H9 (cell line): ENCODE measurements at regions not wholly inside any gene's neighbourhood (a gene's known extent, or its start where the extent isn't known, plus 50 kb on each side); places are given as distances from the start of the nearest gene placed in this dataset.

Experiments
- DNase-seq: peaks from one replicate; pipeline ENCODE4 v3.0.0-alpha.2; 2017
- H2AFZ ChIP-seq: one replicate; pipeline ENCODE4 v1.6.1; 2013; ENCODE audit warnings: mild to moderate bottlenecking, low read length, control low read depth, moderate library complexity
- H2AK5ac ChIP-seq: 2 replicates; pipeline ENCODE4 v1.6.1; 2013; ENCODE audit warnings: low read length, control low read depth, mixed read lengths; ENCODE audit not compliant: insufficient read length
- H2BK120ac ChIP-seq: one replicate; pipeline ENCODE4 v1.6.1; 2013; ENCODE audit warnings: low read depth, mild to moderate bottlenecking, low read length, control low read depth, inconsistent platforms; ENCODE audit not compliant: poor library complexity, severe bottlenecking
- H2BK12ac ChIP-seq: 2 replicates; pipeline ENCODE4 v1.6.1; 2013; ENCODE audit warnings: low read length, control low read depth, mixed read lengths, low read depth; ENCODE audit not compliant: insufficient read length
- H2BK15ac ChIP-seq: 2 replicates; pipeline ENCODE4 v1.6.1; 2013; ENCODE audit warnings: low read depth, low read length, control low read depth
- H2BK20ac ChIP-seq: one replicate; pipeline ENCODE4 v1.6.1; 2013; ENCODE audit warnings: low read depth, mild to moderate bottlenecking, low read length, control low read depth, inconsistent platforms; ENCODE audit not compliant: poor library complexity, severe bottlenecking
- H2BK5ac ChIP-seq: 2 replicates; pipeline ENCODE4 v1.6.1; 2013; ENCODE audit warnings: low read length, control low read depth, mixed read lengths; ENCODE audit not compliant: insufficient read length
- H3K14ac ChIP-seq: 2 replicates; pipeline ENCODE4 v1.6.1; 2013; ENCODE audit warnings: low read length, control low read depth; ENCODE audit not compliant: insufficient read depth
- H3K18ac ChIP-seq: 2 replicates; pipeline ENCODE4 v1.6.1; 2013; ENCODE audit warnings: low read depth, mild to moderate bottlenecking, mixed read lengths, low read length, control low read depth; ENCODE audit not compliant: insufficient read length
- H3K23ac ChIP-seq: 2 replicates; pipeline ENCODE4 v1.6.1; 2013; ENCODE audit warnings: low read length, control low read depth, mixed read lengths, low read depth; ENCODE audit not compliant: insufficient read length
- H3K23me2 ChIP-seq: 2 replicates; pipeline ENCODE4 v1.6.1; 2013; ENCODE audit warnings: low read depth, mild to moderate bottlenecking, mixed read lengths, low read length, control low read depth; ENCODE audit not compliant: insufficient read length, poor library complexity, severe bottlenecking
- H3K27ac ChIP-seq: 2 replicates; pipeline ENCODE4 v1.5.1; 2013; ENCODE audit warnings: low read length, control low read depth, mixed read lengths, low read depth; ENCODE audit not compliant: insufficient read length
- H3K27me3 ChIP-seq: 2 replicates; pipeline ENCODE4 v1.6.1; 2013; ENCODE audit warnings: low read length, control low read depth, inconsistent platforms; ENCODE audit not compliant: insufficient read depth
- H3K4ac ChIP-seq: 2 replicates; pipeline ENCODE4 v1.6.1; 2013; ENCODE audit warnings: low read depth, mild to moderate bottlenecking, control low read depth, inconsistent platforms, low read length, moderate library complexity
- H3K4me1 ChIP-seq: 2 replicates; pipeline ENCODE4 v1.6.1; 2013; ENCODE audit warnings: low read length, control low read depth, inconsistent platforms; ENCODE audit not compliant: insufficient read depth
- H3K4me2 ChIP-seq: 2 replicates; pipeline ENCODE4 v1.6.1; 2013; ENCODE audit warnings: low read length, control low read depth, mixed read lengths; ENCODE audit not compliant: insufficient read length, insufficient read depth
- H3K56ac ChIP-seq: 2 replicates; pipeline ENCODE4 v1.6.1; 2013; ENCODE audit warnings: low read depth, mild to moderate bottlenecking, mixed read lengths, low read length, control low read depth; ENCODE audit not compliant: insufficient read length
- H3K79me1 ChIP-seq: 2 replicates; pipeline ENCODE4 v1.6.1; 2013; ENCODE audit warnings: low read depth, mild to moderate bottlenecking, moderate library complexity, low read length, control low read depth, inconsistent platforms; ENCODE audit not compliant: insufficient read depth, poor library complexity, severe bottlenecking
- H3K79me2 ChIP-seq: 2 replicates; pipeline ENCODE4 v1.6.1; 2013; ENCODE audit warnings: low read length, control low read depth, inconsistent platforms; ENCODE audit not compliant: insufficient read depth
- H3K9ac ChIP-seq: 2 replicates; pipeline ENCODE4 v1.6.1; 2013; ENCODE audit warnings: low read length, control low read depth, mixed read lengths; ENCODE audit not compliant: insufficient read length; ENCODE audit errors: extremely low read depth
- H3K9me3 ChIP-seq: one replicate; pipeline ENCODE4 v1.6.1; 2013; ENCODE audit warnings: low read depth, low read length, inconsistent platforms; ENCODE audit not compliant: control insufficient read depth
- H3T11ph ChIP-seq: one replicate; pipeline ENCODE4 v1.6.1; 2013; ENCODE audit warnings: mild to moderate bottlenecking, low read length, control low read depth, inconsistent platforms
- H4K20me1 ChIP-seq: one replicate; pipeline ENCODE4 v1.6.1; 2013; ENCODE audit not compliant: control insufficient read depth, insufficient read length, insufficient read depth
- H4K5ac ChIP-seq: 2 replicates; pipeline ENCODE4 v1.6.1; 2013; ENCODE audit warnings: low read depth, mild to moderate bottlenecking, mixed read lengths, low read length, control low read depth; ENCODE audit not compliant: insufficient read length
- H4K8ac ChIP-seq: replicated peaks from 2 replicates; pipeline ENCODE4 v1.6.1; 2013; ENCODE audit warnings: low read length, control low read depth, mixed read lengths, low read depth; ENCODE audit not compliant: insufficient read length
- H4K91ac ChIP-seq: 2 replicates; pipeline ENCODE4 v1.6.1; 2013; ENCODE audit warnings: low read depth, mild to moderate bottlenecking, moderate library complexity, mixed read lengths, low read length, control low read depth; ENCODE audit not compliant: insufficient read length
- H3K27ac Mint-ChIP-seq, 3 experiments: 2 replicates in 2 of 3; 3 replicates in 1 of 3; pipeline ENCODE4 v1.8.0; 2020 to 2021; ENCODE audit warnings: mixed read lengths in 3 of 3, mild to moderate bottlenecking in 1 of 3, moderate library complexity in 1 of 3
- H3K27me3 Mint-ChIP-seq: 2 replicates; pipeline ENCODE4 v1.8.0; 2021; ENCODE audit warnings: low read depth, mild to moderate bottlenecking, moderate library complexity, mixed read lengths
- H3K36me3 Mint-ChIP-seq, 3 experiments: 2 replicates in 2 of 3; 3 replicates in 1 of 3; pipeline ENCODE4 v1.8.0; 2020 to 2021; ENCODE audit warnings: low read depth in 3 of 3, mixed read lengths in 3 of 3; ENCODE audit not compliant: insufficient read depth in 1 of 3
- H3K4me1 Mint-ChIP-seq, 2 experiments: 2 replicates each; pipeline ENCODE4 v1.8.0; 2020; ENCODE audit warnings: mixed read lengths in 2 of 2
- H3K4me3 Mint-ChIP-seq, 2 experiments: 2 replicates in 1 of 2; 3 replicates in 1 of 2; pipeline ENCODE4 v1.8.0; 2020 to 2021; ENCODE audit warnings: mild to moderate bottlenecking in 2 of 2, mixed read lengths in 2 of 2, moderate library complexity in 1 of 2
- H3K9me3 Mint-ChIP-seq, 2 experiments: 2 replicates in 1 of 2; 3 replicates in 1 of 2; pipeline ENCODE4 v1.8.0; 2020; ENCODE audit warnings: mild to moderate bottlenecking in 2 of 2, mixed read lengths in 2 of 2, moderate library complexity in 1 of 2
- CTCF ChIP-seq: fragments of 200-600 bp; sonication (generic); conservative IDR thresholded peaks from 3 replicates; pipeline ENCODE4 v1.8.0; 2021; ENCODE audit warnings: antibody characterized with exemption, mild to moderate bottlenecking
- WGBS: extraction: QIAGEN DNeasy Blood & Tissue Kit; methylation state at CpG from one replicate; pipeline ENCODE4 v1.1.7; 2013; ENCODE audit warnings: missing lambda C conversion rate, low lambda C conversion rate, mixed read lengths; ENCODE audit not compliant: insufficient read length; ENCODE audit errors: extremely low coverage; 5-methylcytosine and 5-hydroxymethylcytosine counted together

- H2BK120ac ChIP-seq, result no peak overlapping the region
- H3K27me3 ChIP-seq, result no peaks in the 10 kb centered on the region
- no peak overlapping the region for H4K91ac ChIP-seq
- no peaks in the 10 kb centered on the region for H3K4me1 ChIP-seq
- no peak overlapping the region for H3K14ac ChIP-seq
- H3K23ac ChIP-seq, result no peak overlapping the region
- H3K56ac ChIP-seq, result no peak overlapping the region
- no peak overlapping the region for H4K5ac ChIP-seq
- H3K79me2 ChIP-seq, result no peaks in the 10 kb centered on the region
- no peak overlapping the region for H4K8ac ChIP-seq
- H3K4ac ChIP-seq, result no peak overlapping the region
- Mint-ChIP-seq H3K9me3 (peaks cover 0 to 2% of the 10 kb centered on the region in 2 experiments; a peak in 1 of 5 replicates), H3K27ac (no peak overlapping the region), H3K27me3 (no peaks in the 10 kb centered on the region; the same call in 1 of the 2 replicates), H3K4me1 (no peaks in the 10 kb centered on the region), H3K36me3 (no peaks in the 10 kb centered on the region), H3K4me3 (no peak overlapping the region)
- no peaks in the 10 kb centered on the region for H3K9me3 ChIP-seq
- H2BK5ac ChIP-seq, result no peak overlapping the region
- no peak for TF ChIP-seq CTCF
- no peak overlapping the region for H3K27ac ChIP-seq
- H4K20me1 ChIP-seq, result no peaks in the 10 kb centered on the region
- no peak overlapping the region for H2BK15ac ChIP-seq
- no peak overlapping the region for H2BK20ac ChIP-seq
- no peak overlapping the region for H3K18ac ChIP-seq
- H3T11ph ChIP-seq, result no peak overlapping the region
- no peak for DNase-seq
- H3K79me1 ChIP-seq, result no peaks in the 10 kb centered on the region
- H3K4me2 ChIP-seq, result no peak overlapping the region
- no peak overlapping the region for H2AFZ ChIP-seq
- no peaks in the 10 kb centered on the region for H3K23me2 ChIP-seq
- H3K9ac ChIP-seq, result no peak overlapping the region
- H2AK5ac ChIP-seq, result no peak overlapping the region
- WGBS, result no CpG with 5 or more reads among the region's 4 CpGs
- H2BK12ac ChIP-seq, result no peak overlapping the region
These were observed 507.2 kb upstream of the LARGE1 start for GRCh38 chr22:34427436-34427835.
